H1 (cell line): ENCODE measurements at regions not wholly inside any gene's neighbourhood (a gene's known extent, or its start where the extent isn't known, plus 50 kb on each side); places are given as distances from the start of the nearest gene placed in this dataset.

Experiments
- CTCF ChIA-PET: fragments of 300-600 bp; sonication (Branson Sonifier 250); formaldehyde crosslinking; loops from one replicate; lab custom pipeline; 2021; ENCODE audit not compliant: partially characterized antibody; lab: Charles Lee
- POLR2A ChIA-PET: fragments of 300-600 bp; sonication (Branson Sonifier 250); formaldehyde crosslinking; loops from one replicate; lab custom pipeline; 2021; ENCODE audit warnings: inconsistent platforms; ENCODE audit not compliant: partially characterized antibody; lab: Charles Lee
- DNase-seq, 2 experiments: peaks; one replicate each; pipeline versions ENCODE4 v3.0.0 to v3.0.0-alpha.2; 2010 to 2022; ENCODE audit warnings: low spot score in 2 of 2, low read depth in 1 of 2, mixed read lengths in 1 of 2
- FAIRE-seq: peaks from 2 replicates; lab custom pipeline; 2011; peaks lifted over from hg19 to GRCh38; lab: Jason Lieb, UNC
- H2AFZ ChIP-seq: 2 replicates; pipeline ENCODE4 v1.8.1; 2012; ENCODE audit warnings: low read length, inconsistent platforms
- H2AK5ac ChIP-seq: 2 replicates; pipeline ENCODE4 v1.6.1; 2013; ENCODE audit warnings: low read depth, low read length
- H2BK120ac ChIP-seq: replicated peaks from 2 replicates; pipeline ENCODE3; 2013; ENCODE audit warnings: low read depth, low read length, inconsistent platforms
- H2BK12ac ChIP-seq: 2 replicates; pipeline ENCODE4 v1.6.1; 2013; ENCODE audit warnings: low read depth, low read length
- H2BK15ac ChIP-seq: 2 replicates; pipeline ENCODE4 v1.6.1; 2013; ENCODE audit warnings: low read length
- H2BK20ac ChIP-seq: 2 replicates; pipeline ENCODE4 v1.6.1; 2013; ENCODE audit warnings: low read length
- H2BK5ac ChIP-seq: 2 replicates; pipeline ENCODE4 v1.6.1; 2013; ENCODE audit warnings: low read depth, low read length
- H3K14ac ChIP-seq: 2 replicates; pipeline ENCODE4 v1.6.1; 2013; ENCODE audit warnings: inconsistent platforms; ENCODE audit not compliant: insufficient read length
- H3K18ac ChIP-seq: 2 replicates; pipeline ENCODE4 v1.6.1; 2013; ENCODE audit warnings: low read length; ENCODE audit errors: extremely low read depth
- H3K23ac ChIP-seq: 2 replicates; pipeline ENCODE4 v1.6.1; 2013; ENCODE audit warnings: inconsistent platforms; ENCODE audit not compliant: insufficient read length
- H3K23me2 ChIP-seq: 2 replicates; pipeline ENCODE4 v1.6.1; 2013; ENCODE audit warnings: low read depth, low read length
- H3K27ac ChIP-seq: 2 replicates; pipeline ENCODE4 v1.6.1; 2011; ENCODE audit warnings: low read depth, low read length, inconsistent platforms
- H3K27me3 ChIP-seq, 4 experiments: replicated peaks in 1 of 4; 1 replicate in 1 of 4; 2 replicates in 3 of 4; pipeline versions ENCODE4 v1.6.1 to v1.8.1; 2011 to 2013; ENCODE audit warnings: low read length in 3 of 4, mild to moderate bottlenecking in 3 of 4, inconsistent platforms in 2 of 4, mixed read lengths in 2 of 4, moderate library complexity in 1 of 4; ENCODE audit not compliant: control insufficient read depth in 3 of 4, insufficient read depth in 3 of 4; ENCODE audit errors: extremely low read depth in 1 of 4
- H3K36me3 ChIP-seq, 4 experiments: 2 replicates each; pipeline versions ENCODE4 v1.6.1 to v1.8.1; 2011 to 2013; ENCODE audit warnings: mild to moderate bottlenecking in 4 of 4, low read length in 3 of 4, moderate library complexity in 2 of 4, control low read depth in 1 of 4, inconsistent platforms in 1 of 4; ENCODE audit not compliant: insufficient read depth in 4 of 4, control insufficient read depth in 2 of 4
- H3K4ac ChIP-seq: replicated peaks from 2 replicates; pipeline ENCODE3; 2013; ENCODE audit warnings: low read length, low read depth, mixed read lengths, inconsistent platforms; ENCODE audit not compliant: insufficient read length
- H3K4me1 ChIP-seq, 4 experiments: replicated peaks in 1 of 4; 1 replicate in 1 of 4; 2 replicates in 3 of 4; pipeline versions ENCODE4 v1.6.1 to v1.8.1; 2011 to 2013; ENCODE audit warnings: low read length in 3 of 4, inconsistent platforms in 2 of 4, mixed read lengths in 1 of 4; ENCODE audit not compliant: insufficient read depth in 4 of 4, control insufficient read depth in 3 of 4
- H3K4me2 ChIP-seq, 2 experiments: 2 replicates each; pipeline versions ENCODE4 v1.6.1 to v1.8.1; 2011 to 2013; ENCODE audit warnings: low read depth in 2 of 2, low read length in 2 of 2, control low read depth in 1 of 2, inconsistent platforms in 1 of 2, mild to moderate bottlenecking in 1 of 2; ENCODE audit not compliant: insufficient read depth in 1 of 2
- H3K4me3 ChIP-seq, 4 experiments: fragments of 200-600, 300-600 bp in 1 of 4; sonication (generic), shearing (Covaris generic), sonication (Bioruptor Twin) in 1 of 4; 2 replicates each; pipeline versions ENCODE4 v1.5.1 to v1.8.1; 2011 to 2016; ENCODE audit warnings: low read length in 4 of 4, low read depth in 3 of 4, control low read depth in 2 of 4, inconsistent platforms in 2 of 4, mild to moderate bottlenecking in 2 of 4, mixed read lengths in 1 of 4, moderate library complexity in 1 of 4; ENCODE audit not compliant: insufficient read depth in 2 of 4; ENCODE audit errors: extremely low read depth in 1 of 4
- H3K56ac ChIP-seq: replicated peaks from 2 replicates; pipeline ENCODE3; 2013; ENCODE audit warnings: low read depth, mild to moderate bottlenecking, mixed read lengths, low read length, inconsistent platforms; ENCODE audit not compliant: insufficient read length
- H3K79me1 ChIP-seq: 2 replicates; pipeline ENCODE4 v1.6.1; 2013; ENCODE audit warnings: low read depth, low read length, control low read depth
- H3K79me2 ChIP-seq, 2 experiments: 2 replicates each; pipeline versions ENCODE4 v1.6.1 to v1.8.1; 2012 to 2013; ENCODE audit warnings: low read length in 2 of 2, mild to moderate bottlenecking in 2 of 2, inconsistent platforms in 1 of 2; ENCODE audit not compliant: insufficient read depth in 2 of 2, control insufficient read depth in 1 of 2
- H3K9ac ChIP-seq, 4 experiments: replicated peaks in 1 of 4; 1 replicate in 1 of 4; 2 replicates in 3 of 4; pipeline versions ENCODE4 v1.6.1 to v1.8.1; 2011 to 2013; ENCODE audit warnings: low read depth in 3 of 4, low read length in 3 of 4, control low read depth in 2 of 4, mild to moderate bottlenecking in 2 of 4, moderate library complexity in 2 of 4, inconsistent platforms in 1 of 4; ENCODE audit errors: extremely low read depth in 1 of 4
- H3K9me3 ChIP-seq, 2 experiments: 2 replicates each; pipeline versions ENCODE4 v1.6.1 to v1.8.1; 2012 to 2013; ENCODE audit warnings: mild to moderate bottlenecking in 2 of 2, moderate library complexity in 2 of 2, control low read depth in 1 of 2, inconsistent platforms in 1 of 2, low read depth in 1 of 2, low read length in 1 of 2, mixed read lengths in 1 of 2; ENCODE audit not compliant: insufficient read depth in 2 of 2
- H4K20me1 ChIP-seq, 2 experiments: replicated peaks in 1 of 2; 2 replicates each; pipeline versions ENCODE3 to v1.8.1; 2011 to 2013; ENCODE audit warnings: inconsistent platforms in 2 of 2, low read length in 2 of 2, mild to moderate bottlenecking in 1 of 2; ENCODE audit not compliant: insufficient read depth in 2 of 2, control insufficient read depth in 1 of 2
- H4K5ac ChIP-seq: 2 replicates; pipeline ENCODE4 v1.6.1; 2013; ENCODE audit warnings: low read length, low read depth, mixed read lengths, inconsistent platforms; ENCODE audit not compliant: insufficient read length
- H4K8ac ChIP-seq: 2 replicates; pipeline ENCODE4 v1.8.0; 2013; ENCODE audit warnings: mild to moderate bottlenecking, moderate library complexity, low read length, inconsistent platforms; ENCODE audit not compliant: insufficient read depth; ENCODE audit errors: extremely low read depth
- H4K91ac ChIP-seq: replicated peaks from 2 replicates; pipeline ENCODE3; 2013; ENCODE audit warnings: low read length, mixed read lengths, inconsistent platforms; ENCODE audit not compliant: insufficient read length
- POLR2AphosphoS5 ChIP-seq: IDR thresholded peaks from 2 replicates; pipeline ENCODE4 v1.6.1; 2011; ENCODE audit warnings: low read depth, low read length
- RAD21 ChIP-seq, 2 experiments: IDR thresholded peaks in 1 of 2; conservative IDR thresholded peaks in 1 of 2; 2 replicates each; pipeline ENCODE4 v1.6.1; 2011; ENCODE audit warnings: low read depth in 2 of 2, low read length in 2 of 2, improper control_type of control experiment in 1 of 2, inconsistent platforms in 1 of 2, mild to moderate bottlenecking in 1 of 2, moderate library complexity in 1 of 2
- RBBP5 ChIP-seq: IDR thresholded peaks from 2 replicates; pipeline ENCODE4 v1.7.1; 2012; ENCODE audit warnings: low read depth, mild to moderate bottlenecking, inconsistent platforms, low read length, moderate library complexity, borderline replicate concordance
- SUZ12 ChIP-seq: fragments of 200-600 bp; sonication (generic); IDR thresholded peaks from 2 replicates; pipeline ENCODE4 v1.6.1; 2012; ENCODE audit warnings: mild to moderate bottlenecking, inconsistent platforms, low read length, moderate library complexity, mixed read lengths
- WGBS, 2 experiments: shearing (Covaris generic) in 1 of 2; methylation state at CpG; one replicate each; pipeline versions ENCODE4 v1.1.6 to v1.1.7; 2013 to 2015; ENCODE audit warnings: low lambda C conversion rate in 2 of 2, mixed read lengths in 2 of 2, inconsistent platforms in 1 of 2, low coverage in 1 of 2, missing lambda C conversion rate in 1 of 2; ENCODE audit not compliant: insufficient replicate concordance in 2 of 2, insufficient coverage in 1 of 2, insufficient read length in 1 of 2; ENCODE audit errors: extremely low coverage in 1 of 2, missing lambda C conversion rate in 1 of 2; 5-methylcytosine and 5-hydroxymethylcytosine counted together
- TF ChIP-seq, protein P1 (sequence below), 3 experiments: IDR thresholded peaks; 1 replicate in 2 of 3; 2 replicates in 1 of 3; pipeline versions ENCODE4 v1.5.1 to v1.6.1; 2011; ENCODE audit warnings: low read length in 3 of 3, mild to moderate bottlenecking in 3 of 3, inconsistent platforms in 2 of 3, low read depth in 1 of 3, moderate library complexity in 1 of 3; ENCODE audit not compliant: insufficient read depth in 1 of 3; ENCODE audit errors: control extremely low read depth in 1 of 3

DNA sequence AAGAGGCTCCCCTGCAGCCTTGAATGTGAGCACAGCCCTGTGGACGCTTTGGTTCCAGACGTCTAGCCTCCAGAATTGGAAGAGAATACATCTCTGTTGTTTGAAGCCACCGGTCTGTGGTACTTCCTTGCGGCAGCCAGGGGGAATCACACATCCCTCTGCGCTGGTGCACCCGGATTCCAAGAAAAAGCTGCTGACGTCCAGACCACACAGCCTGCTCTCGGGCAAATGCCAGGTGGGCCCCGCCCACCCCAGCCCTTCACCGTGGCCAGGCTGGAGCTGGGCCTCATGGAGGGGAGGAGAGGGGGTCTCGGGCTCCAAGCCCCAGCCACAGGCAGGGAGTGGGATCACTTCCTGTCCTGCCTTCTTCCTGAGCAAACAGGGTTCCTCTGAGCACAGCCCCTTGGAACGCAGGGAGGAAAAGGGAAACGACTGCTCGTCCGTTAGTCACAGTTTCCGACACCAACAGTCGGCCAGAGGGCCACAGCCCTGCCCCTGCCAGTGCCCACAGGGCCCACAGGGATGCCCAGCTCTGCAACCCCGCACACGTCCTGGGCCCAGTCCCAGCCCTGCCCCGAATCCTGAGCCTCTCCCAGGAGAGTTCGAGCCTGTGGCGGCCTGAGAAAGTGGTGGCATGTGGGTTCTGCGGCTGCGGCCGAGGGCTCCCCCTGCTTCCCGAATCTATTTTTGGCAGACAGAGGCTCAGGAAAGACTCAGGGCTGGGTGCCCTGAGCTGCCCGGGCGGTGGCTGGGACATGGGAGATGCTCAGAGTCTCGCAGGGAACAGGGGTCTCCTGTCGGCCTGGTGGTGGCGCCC lies 85.3 kb downstream of the RFLNA start:
- Histone ChIP-seq H4K91ac (no peak overlapping the region), H3K4ac (no peak overlapping the region), H3K27ac (no peak overlapping the region), H2AK5ac (no peak overlapping the region), H2BK15ac (no peak overlapping the region)
- no peak for DNase-seq
- TF ChIP-seq POLR2AphosphoS5 (no peak), RAD21 (IDR thresholded peaks at IDR 0.05 in 1 of 2, conservative IDR thresholded peaks at IDR 0.05 in 1 of 2; ENCODE audit: low read depth in 2 of 2, low read length in 2 of 2) (peak in 1 of 2 experiments; percentile 20; a peak in 1 of 4 replicates), SUZ12 (no peak), RBBP5 (no peak)
- TF ChIP-seq, protein P1, sequence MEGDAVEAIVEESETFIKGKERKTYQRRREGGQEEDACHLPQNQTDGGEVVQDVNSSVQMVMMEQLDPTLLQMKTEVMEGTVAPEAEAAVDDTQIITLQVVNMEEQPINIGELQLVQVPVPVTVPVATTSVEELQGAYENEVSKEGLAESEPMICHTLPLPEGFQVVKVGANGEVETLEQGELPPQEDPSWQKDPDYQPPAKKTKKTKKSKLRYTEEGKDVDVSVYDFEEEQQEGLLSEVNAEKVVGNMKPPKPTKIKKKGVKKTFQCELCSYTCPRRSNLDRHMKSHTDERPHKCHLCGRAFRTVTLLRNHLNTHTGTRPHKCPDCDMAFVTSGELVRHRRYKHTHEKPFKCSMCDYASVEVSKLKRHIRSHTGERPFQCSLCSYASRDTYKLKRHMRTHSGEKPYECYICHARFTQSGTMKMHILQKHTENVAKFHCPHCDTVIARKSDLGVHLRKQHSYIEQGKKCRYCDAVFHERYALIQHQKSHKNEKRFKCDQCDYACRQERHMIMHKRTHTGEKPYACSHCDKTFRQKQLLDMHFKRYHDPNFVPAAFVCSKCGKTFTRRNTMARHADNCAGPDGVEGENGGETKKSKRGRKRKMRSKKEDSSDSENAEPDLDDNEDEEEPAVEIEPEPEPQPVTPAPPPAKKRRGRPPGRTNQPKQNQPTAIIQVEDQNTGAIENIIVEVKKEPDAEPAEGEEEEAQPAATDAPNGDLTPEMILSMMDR (IDR thresholded peaks at IDR 0.05; ENCODE audit: control extremely low read depth in 1 of 3, insufficient read depth in 1 of 3, low read depth in 1 of 3, low read length in 3 of 3) = peak in 1 of 3 experiments; percentile 2; a peak in 1 of 4 replicates
- TF ChIP-seq, all 59 proteins: peak for 2
- no peak overlapping the region for H3K56ac ChIP-seq
- peaks cover 3 to 10% (median 7%) of the 10 kb centered on the region in 4 experiments; a peak in 5 of 8 replicates for H3K36me3 ChIP-seq
- H3K4me2 ChIP-seq = no peak overlapping the region
- H3K23ac ChIP-seq = no peak overlapping the region
- H2BK20ac ChIP-seq = no peak overlapping the region
- ChIA-PET CTCF (interaction anchor here (1.0 to 3.5 kb wide), 17 partner anchors 8 to 343 kb away, joined by 3 to 11 read pairs (median 3); no protein-coding TSS in a partner anchor), POLR2A (interaction anchor here (2.5 kb wide), 1 partner anchor 13 kb away, joined by 9 read pairs; no protein-coding TSS in a partner anchor)
- FAIRE-seq = no peak
- no peaks in the 10 kb centered on the region for H3K23me2 ChIP-seq
- H4K20me1 ChIP-seq = peaks cover 12 to 18% of the 10 kb centered on the region in 2 experiments
- H3K79me1 ChIP-seq = no peaks in the 10 kb centered on the region; the same call in 1 of the 2 replicates
- H2AFZ ChIP-seq = no peak overlapping the region
- H2BK12ac ChIP-seq = no peak overlapping the region
- H3K14ac ChIP-seq = no peak overlapping the region
- H3K4me1 ChIP-seq = no peaks in the 10 kb centered on the region
- H3K9ac ChIP-seq = no peak overlapping the region
- no peaks in the 10 kb centered on the region for H3K79me2 ChIP-seq
- H3K27me3 ChIP-seq = no peaks in the 10 kb centered on the region
- H3K18ac ChIP-seq = no peak overlapping the region
- H3K4me3 ChIP-seq = no peak overlapping the region
- no peak overlapping the region for H2BK120ac ChIP-seq
- H4K5ac ChIP-seq = no peak overlapping the region
- no peaks in the 10 kb centered on the region for H3K9me3 ChIP-seq
- H2BK5ac ChIP-seq = peak overlapping the region; percentile 24; the same call in 1 of the 2 replicates
- no peak overlapping the region for H4K8ac ChIP-seq
- 93% methylated on average over 23 of the region's 31 CpGs; no CpG with 5 or more reads in 1 of the 2 experiments for WGBS, 2 experiments
